ENCODE measurements at regions not wholly inside any gene's neighbourhood (a gene's known extent, or its start where the extent isn't known, plus 50 kb on each side); places are given as distances from the start of the nearest gene placed in this dataset.

GRCh38 chr2:238581126-238581525 lies 154.4 kb downstream of the ASB1 start:
- DNase-seq (ENCODE audit: low read depth) = no peak

- DNase-seq (ENCODE audit: low read depth) = no peak
Observed at GRCh38 chr2:238582159-238582558, 155.4 kb downstream of the ASB1 start.

GRCh38 chr2:238584617-238585016 lies 157.9 kb downstream of the ASB1 start:
- DNase-seq (ENCODE audit: low read depth) = no peak

GRCh38 chr2:238585836-238586821 lies 159.4 kb downstream of the ASB1 start:
- DNase-seq (ENCODE audit: low read depth) = no peak

- no peak for DNase-seq (ENCODE audit: low read depth)
Observed at GRCh38 chr2:238586931-238587775, 160.4 kb downstream of the ASB1 start.

- DNase-seq (ENCODE audit: low read depth) = no peak
Observed at GRCh38 chr2:238587776-238588660, 161.3 kb downstream of the ASB1 start.

- no peak for DNase-seq (ENCODE audit: low read depth)
Observed at GRCh38 chr2:238589591-238590460, 163.1 kb downstream of the ASB1 start.

- no peak for DNase-seq (ENCODE audit: low read depth)
Observed at GRCh38 chr2:238591732-238592131, 165.0 kb downstream of the ASB1 start.

GRCh38 chr2:238593236-238593635 lies 166.5 kb downstream of the ASB1 start:
- no peak for DNase-seq (ENCODE audit: low read depth)

GRCh38 chr2:238593678-238594077 lies 167.0 kb downstream of the ASB1 start:
- no peak for DNase-seq (ENCODE audit: low read depth)

- DNase-seq (ENCODE audit: low read depth) = no peak
Observed at GRCh38 chr2:238594796-238595749, 168.3 kb downstream of the ASB1 start.

- DNase-seq (ENCODE audit: low read depth) = no peak
Observed at GRCh38 chr2:238595750-238596570, 169.2 kb downstream of the ASB1 start.

GRCh38 chr2:238596571-238597551 lies 170.1 kb downstream of the ASB1 start:
- no peak for DNase-seq (ENCODE audit: low read depth)

- no peak for DNase-seq (ENCODE audit: low read depth)
Observed at GRCh38 chr2:238597638-238598528, 171.2 kb downstream of the ASB1 start.

- no peak for DNase-seq (ENCODE audit: low read depth)
Observed at GRCh38 chr2:238598802-238599530, 172.2 kb downstream of the ASB1 start.

All from activated T-helper 1 cell treated with Interleukin-2 at 50 U/mL for 16 hours (primary cell).